HepG2 (cell line): ENCODE measurements at regions not wholly inside any gene's neighbourhood (a gene's known extent, or its start where the extent isn't known, plus 50 kb on each side); places are given as distances from the start of the nearest gene placed in this dataset.

ENCODE experiments used
- ATAC-seq: fragments of 200-7000 bp; cut with Tn5 transposase; 3 replicates; pipeline ENCODE4 v1.9.1; 2020; ENCODE audit warnings: mild to moderate bottlenecking, moderate library complexity
- BruUV-seq: library from RNA; stranded (reverse); fragments of 400-500 nt; replicated peaks from 2 replicates; lab custom pipeline; 2021; lab: Mats Ljungman, UMichigan
- CTCF ChIA-PET: fragments of 300-600 bp; formaldehyde crosslinking; extraction: SDS; loops from one replicate; lab custom pipeline; 2021; ENCODE audit warnings: low total read pairs, inconsistent platforms, low intra/inter-chr PET ratio; lab: Yijun Ruan, JAX
- POLR2A ChIA-PET: fragments of 350-600 bp; sonication (Branson Sonifier 250); formaldehyde crosslinking; loops from one replicate; lab custom pipeline; 2020; ENCODE audit warnings: antibody characterized with exemption, inconsistent platforms; lab: Yijun Ruan, JAX
- DNase-seq: peaks from one replicate; pipeline ENCODE4 v3.0.0-alpha.2; 2015; ENCODE audit warnings: low spot score
- FAIRE-seq: peaks from 3 replicates; lab custom pipeline; 2011; peaks lifted over from hg19 to GRCh38; lab: Jason Lieb, UNC
- H2AFZ ChIP-seq: one replicate; pipeline ENCODE4 v1.6.1; 2011; ENCODE audit warnings: low read length, inconsistent platforms
- H3K27ac ChIP-seq: fragments of 300-600 bp; 3 replicates; pipeline ENCODE4 v1.8.0; 2011; ENCODE audit warnings: mixed run types, mild to moderate bottlenecking, mixed read lengths, low read length, inconsistent platforms; ENCODE audit not compliant: insufficient read depth; ENCODE audit errors: extremely low read length
- H3K27me3 ChIP-seq, 2 experiments: fragments of 200-600 bp in 1 of 2; 2 replicates in 1 of 2; 3 replicates in 1 of 2; pipeline versions ENCODE4 v1.6.0 to v1.8.0; 2011; ENCODE audit warnings: low read length in 2 of 2, mild to moderate bottlenecking in 2 of 2, moderate library complexity in 2 of 2, inconsistent platforms in 1 of 2; ENCODE audit not compliant: insufficient read depth in 2 of 2, control insufficient read depth in 1 of 2
- H3K36me3 ChIP-seq, 2 experiments: fragments of 200-600 bp in 1 of 2; replicated peaks in 1 of 2; 2 replicates in 1 of 2; 3 replicates in 1 of 2; pipeline versions ENCODE4 v1.5.1 to v1.8.0; 2011; ENCODE audit warnings: low read length in 2 of 2, inconsistent platforms in 1 of 2; ENCODE audit not compliant: insufficient read depth in 2 of 2, control insufficient read depth in 1 of 2
- H3K4me1 ChIP-seq: 2 replicates; pipeline ENCODE4 v1.5.1; 2012; ENCODE audit warnings: low read length, inconsistent platforms; ENCODE audit not compliant: insufficient read depth
- H3K4me2 ChIP-seq: 2 replicates; pipeline ENCODE4 v1.6.0; 2011; ENCODE audit warnings: low read depth, low read length, inconsistent platforms
- H3K4me3 ChIP-seq, 3 experiments: fragments of 200-600 bp in 1 of 3; sonication (generic), shearing (Covaris generic) in 1 of 3; replicated peaks in 1 of 3; 2 replicates each; pipeline ENCODE4 v1.5.1; 2011 to 2016; ENCODE audit warnings: low read length in 3 of 3, inconsistent platforms in 2 of 3, low read depth in 2 of 3, mild to moderate bottlenecking in 2 of 3, control low read depth in 1 of 3, mixed read lengths in 1 of 3; ENCODE audit not compliant: insufficient read depth in 1 of 3
- H3K79me2 ChIP-seq: one replicate; pipeline ENCODE4 v1.6.1; 2011; ENCODE audit warnings: low read length, inconsistent platforms; ENCODE audit not compliant: insufficient read depth
- H3K9ac ChIP-seq: 2 replicates; pipeline ENCODE4 v1.6.0; 2011; ENCODE audit warnings: mild to moderate bottlenecking, low read depth, low read length, inconsistent platforms; ENCODE audit not compliant: insufficient read depth
- H3K9me3 ChIP-seq: 2 replicates; pipeline ENCODE4 v1.5.1; 2012; ENCODE audit warnings: mild to moderate bottlenecking, low read length
- H4K20me1 ChIP-seq: 2 replicates; pipeline ENCODE4 v1.6.0; 2011; ENCODE audit warnings: inconsistent platforms, mild to moderate bottlenecking, low read length, moderate library complexity; ENCODE audit not compliant: insufficient read depth
- CBX1 ChIP-seq: IDR thresholded peaks from one replicate; pipeline ENCODE4 v1.6.1; 2016; ENCODE audit warnings: antibody characterized with exemption, low read depth
- DR1 ChIP-seq: sonication (generic); formaldehyde crosslinking; IDR thresholded peaks from 2 replicates; pipeline ENCODE4 v1.8.0; 2021; ENCODE audit warnings: mild to moderate bottlenecking, missing genetic modification reagents, inconsistent platforms
- GATAD1 ChIP-seq: IDR thresholded peaks from 2 replicates; pipeline ENCODE4 v1.6.1; 2016; ENCODE audit warnings: missing genetic modification reagents, missing compliant biosample characterization
- PAWR ChIP-seq: sonication (generic); formaldehyde crosslinking; IDR thresholded peaks from 2 replicates; pipeline ENCODE4 v1.4.0; 2020; ENCODE audit warnings: missing genetic modification reagents, mild to moderate bottlenecking, borderline replicate concordance
- RERE ChIP-seq: IDR thresholded peaks from 2 replicates; pipeline ENCODE4 v1.6.1; 2016; ENCODE audit warnings: low read depth, missing genetic modification reagents, missing compliant biosample characterization
- SALL1 ChIP-seq: sonication (generic); formaldehyde crosslinking; IDR thresholded peaks from 2 replicates; pipeline ENCODE4 v1.8.0; 2022; ENCODE audit warnings: mild to moderate bottlenecking, missing genetic modification reagents
- ZNF274 ChIP-seq: sonication (generic); formaldehyde crosslinking; IDR thresholded peaks from 2 replicates; pipeline ENCODE4 v1.5.1; 2020; ENCODE audit warnings: mild to moderate bottlenecking, missing genetic modification reagents
- ZNF326 ChIP-seq: sonication (generic); formaldehyde crosslinking; IDR thresholded peaks from 2 replicates; pipeline ENCODE4 v1.4.0; 2020; ENCODE audit warnings: missing genetic modification reagents, borderline replicate concordance
- ZNF33A ChIP-seq: sonication (generic); formaldehyde crosslinking; IDR thresholded peaks from 2 replicates; pipeline ENCODE4 v1.5.1; 2020; ENCODE audit warnings: missing genetic modification reagents, mild to moderate bottlenecking, moderate library complexity, borderline replicate concordance
- WGBS: methylation state at CpG from one replicate; pipeline ENCODE4 v1.1.6; 2017; ENCODE audit warnings: low lambda C conversion rate; 5-methylcytosine and 5-hydroxymethylcytosine counted together
- in situ Hi-C: cut with HindIII; loops from 2 replicates; pipeline ENCODE4 v1.10.0; 2017; ENCODE audit warnings: low pct_unique_long_range_greater_than_20kb; ENCODE audit not compliant: extremely low pct_ligation_motif_present
- intact Hi-C: fragments of 100-400 bp; cut with micrococcal nuclease; formaldehyde crosslinking; loops from one replicate; pipeline ENCODE4 v1.10.0; 2022; ENCODE audit not compliant: unreplicated experiment

GRCh38 chr10:28930514-28931495 is 253.5 kb downstream of the BAMBI start:
- WGBS, result 64% methylated on average over 5 of the region's 5 CpGs
- Histone ChIP-seq H3K36me3 (no peaks in the 10 kb centered on the region), H2AFZ (no peak overlapping the region), H3K27ac (no peak overlapping the region), H3K4me2 (no peak overlapping the region), H3K79me2 (no peaks in the 10 kb centered on the region), H3K9me3 (no peaks in the 10 kb centered on the region), H3K4me1 (peaks cover 40% of the 10 kb centered on the region), H4K20me1 (no peaks in the 10 kb centered on the region), H3K4me3 (no peak overlapping the region), H3K9ac (no peak overlapping the region), H3K27me3 (no peaks in the 10 kb centered on the region)
- no peak for FAIRE-seq
- no TSS peak for BruUV-seq
- no peak for ATAC-seq
- TF ChIP-seq ZNF33A (CRISPR knock-in tag) (no peak), ZNF274 (CRISPR knock-in tag) (no peak), DR1 (CRISPR knock-in tag) (no peak), GATAD1 (no peak), CBX1 (no peak), RERE (CRISPR knock-in tag) (no peak), ZNF326 (no peak), PAWR (CRISPR knock-in tag) (no peak), SALL1 (CRISPR knock-in tag) (no peak)
- no peak for DNase-seq
- intact Hi-C loops (loop anchor here (10.0 kb wide), 1 partner anchor 56 kb away; no protein-coding TSS in a partner anchor), in situ Hi-C loops (no loop called here)
- ChIA-PET CTCF (no interaction called here), POLR2A (interaction anchor here (1.1 kb wide), 1 partner anchor 9 kb away, joined by 3 read pairs; no protein-coding TSS in a partner anchor)
